ENCODE measurements at regions not wholly inside any gene's neighbourhood (a gene's known extent, or its start where the extent isn't known, plus 50 kb on each side); places are given as distances from the start of the nearest gene placed in this dataset.

DNA sequence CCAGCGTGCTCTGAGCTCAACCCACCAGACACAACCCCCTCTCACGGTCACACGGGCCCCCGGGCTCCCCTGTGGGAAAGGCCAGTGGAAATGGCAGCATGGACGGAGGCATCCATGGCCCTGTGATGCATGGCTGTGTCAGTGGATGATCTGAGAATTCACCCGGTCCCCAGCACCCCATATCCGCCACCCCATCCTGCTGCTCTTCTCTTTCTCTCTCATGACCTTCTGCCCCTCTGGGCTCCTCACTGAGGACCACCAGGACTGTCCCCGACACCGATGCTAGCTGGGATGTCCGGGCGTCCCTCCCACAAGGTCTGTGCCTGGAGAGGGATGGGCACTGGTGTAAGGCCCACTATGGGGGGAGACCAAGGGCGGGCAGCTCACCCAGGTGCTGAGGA, 282.2 kb downstream of the ADGRD1 start (continued):
- TF ChIP-seq RBBP5 (IDR thresholded peaks at IDR 0.05; ENCODE audit: borderline replicate concordance, low read depth, low read length), result no peak
- TF ChIP-seq KDM1A (IDR thresholded peaks at IDR 0.05; ENCODE audit: borderline replicate concordance, low read length), result no peak
- TF ChIP-seq, protein P1, sequence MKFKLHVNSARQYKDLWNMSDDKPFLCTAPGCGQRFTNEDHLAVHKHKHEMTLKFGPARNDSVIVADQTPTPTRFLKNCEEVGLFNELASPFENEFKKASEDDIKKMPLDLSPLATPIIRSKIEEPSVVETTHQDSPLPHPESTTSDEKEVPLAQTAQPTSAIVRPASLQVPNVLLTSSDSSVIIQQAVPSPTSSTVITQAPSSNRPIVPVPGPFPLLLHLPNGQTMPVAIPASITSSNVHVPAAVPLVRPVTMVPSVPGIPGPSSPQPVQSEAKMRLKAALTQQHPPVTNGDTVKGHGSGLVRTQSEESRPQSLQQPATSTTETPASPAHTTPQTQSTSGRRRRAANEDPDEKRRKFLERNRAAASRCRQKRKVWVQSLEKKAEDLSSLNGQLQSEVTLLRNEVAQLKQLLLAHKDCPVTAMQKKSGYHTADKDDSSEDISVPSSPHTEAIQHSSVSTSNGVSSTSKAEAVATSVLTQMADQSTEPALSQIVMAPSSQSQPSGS (IDR thresholded peaks at IDR 0.05; ENCODE audit: low read length), result no peak

All from H1 (cell line).